Ishikawa (cell line): ENCODE measurements at regions not wholly inside any gene's neighbourhood (a gene's known extent, or its start where the extent isn't known, plus 50 kb on each side); places are given as distances from the start of the nearest gene placed in this dataset.

Experiments
- CEBPB ChIP-seq: IDR thresholded peaks from 2 replicates; pipeline ENCODE4 v1.6.1; 2012
- CREB1 ChIP-seq: IDR thresholded peaks from 2 replicates; pipeline ENCODE4 v1.6.1; 2012; ENCODE audit warnings: low read depth
- EGR1 ChIP-seq: IDR thresholded peaks from 2 replicates; pipeline ENCODE4 v1.6.1; 2012
- EP300 ChIP-seq: IDR thresholded peaks from 2 replicates; pipeline ENCODE4 v1.6.1; 2012; ENCODE audit warnings: borderline replicate concordance
- FOXM1 ChIP-seq: IDR thresholded peaks from 2 replicates; pipeline ENCODE4 v1.6.1; 2012; ENCODE audit warnings: low read depth, borderline replicate concordance
- NFIC ChIP-seq: IDR thresholded peaks from 2 replicates; pipeline ENCODE4 v1.6.1; 2012
- RAD21 ChIP-seq: IDR thresholded peaks from 2 replicates; pipeline ENCODE4 v1.6.1; 2012; ENCODE audit warnings: low read depth
- REST ChIP-seq: IDR thresholded peaks from 2 replicates; pipeline ENCODE4 v1.6.1; 2012; ENCODE audit warnings: low read depth, mild to moderate bottlenecking
- TAF1 ChIP-seq: IDR thresholded peaks from 2 replicates; pipeline ENCODE4 v1.6.1; 2012; ENCODE audit warnings: low read depth, mild to moderate bottlenecking
- TCF12 ChIP-seq: IDR thresholded peaks from 2 replicates; pipeline ENCODE4 v1.6.1; 2012; ENCODE audit warnings: low read depth
- TEAD4 ChIP-seq: IDR thresholded peaks from 2 replicates; pipeline ENCODE4 v1.6.1; 2012
- YY1 ChIP-seq: IDR thresholded peaks from 2 replicates; pipeline ENCODE4 v1.6.1; 2012; ENCODE audit warnings: low read depth
- ZBTB7A ChIP-seq: IDR thresholded peaks from 2 replicates; pipeline ENCODE4 v1.6.1; 2012; ENCODE audit warnings: low read depth
- TF ChIP-seq, protein P1 (sequence below): IDR thresholded peaks from 2 replicates; pipeline ENCODE4 v1.6.1; 2012
- TF ChIP-seq, protein P2 (sequence below): IDR thresholded peaks from 2 replicates; pipeline ENCODE4 v1.6.1; 2012

GRCh38 chr1:68800182-68800581 is 303.3 kb upstream of the DEPDC1 start:
- TF ChIP-seq RAD21, result no peak
- TF ChIP-seq, protein P1, sequence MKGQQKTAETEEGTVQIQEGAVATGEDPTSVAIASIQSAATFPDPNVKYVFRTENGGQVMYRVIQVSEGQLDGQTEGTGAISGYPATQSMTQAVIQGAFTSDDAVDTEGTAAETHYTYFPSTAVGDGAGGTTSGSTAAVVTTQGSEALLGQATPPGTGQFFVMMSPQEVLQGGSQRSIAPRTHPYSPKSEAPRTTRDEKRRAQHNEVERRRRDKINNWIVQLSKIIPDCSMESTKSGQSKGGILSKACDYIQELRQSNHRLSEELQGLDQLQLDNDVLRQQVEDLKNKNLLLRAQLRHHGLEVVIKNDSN, result no peak
- no peak for TF ChIP-seq ZBTB7A
- no peak for TF ChIP-seq CEBPB
- TF ChIP-seq REST, result no peak
- TF ChIP-seq, protein P2, sequence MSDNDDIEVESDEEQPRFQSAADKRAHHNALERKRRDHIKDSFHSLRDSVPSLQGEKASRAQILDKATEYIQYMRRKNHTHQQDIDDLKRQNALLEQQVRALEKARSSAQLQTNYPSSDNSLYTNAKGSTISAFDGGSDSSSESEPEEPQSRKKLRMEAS, result no peak
- TF ChIP-seq CREB1, result no peak
- TF ChIP-seq YY1, result no peak
- no peak for TF ChIP-seq TEAD4
- no peak for TF ChIP-seq TCF12
- no peak for TF ChIP-seq FOXM1
- no peak for TF ChIP-seq EP300
- TF ChIP-seq EGR1, result no peak
- no peak for TF ChIP-seq NFIC
- no peak for TF ChIP-seq TAF1

- no peak for TF ChIP-seq REST
- TF ChIP-seq CREB1, result no peak
- TF ChIP-seq TAF1, result no peak
- TF ChIP-seq ZBTB7A, result no peak
- TF ChIP-seq, protein P1, result no peak
- TF ChIP-seq TEAD4, result no peak
- TF ChIP-seq RAD21, result no peak
- TF ChIP-seq EP300, result no peak
- no peak for TF ChIP-seq EGR1
- no peak for TF ChIP-seq YY1
- TF ChIP-seq, protein P2, result no peak
- no peak for TF ChIP-seq CEBPB
- TF ChIP-seq FOXM1, result no peak
- no peak for TF ChIP-seq NFIC
These were observed 304.6 kb upstream of the DEPDC1 start for GRCh38 chr1:68801440-68801839.

DNA sequence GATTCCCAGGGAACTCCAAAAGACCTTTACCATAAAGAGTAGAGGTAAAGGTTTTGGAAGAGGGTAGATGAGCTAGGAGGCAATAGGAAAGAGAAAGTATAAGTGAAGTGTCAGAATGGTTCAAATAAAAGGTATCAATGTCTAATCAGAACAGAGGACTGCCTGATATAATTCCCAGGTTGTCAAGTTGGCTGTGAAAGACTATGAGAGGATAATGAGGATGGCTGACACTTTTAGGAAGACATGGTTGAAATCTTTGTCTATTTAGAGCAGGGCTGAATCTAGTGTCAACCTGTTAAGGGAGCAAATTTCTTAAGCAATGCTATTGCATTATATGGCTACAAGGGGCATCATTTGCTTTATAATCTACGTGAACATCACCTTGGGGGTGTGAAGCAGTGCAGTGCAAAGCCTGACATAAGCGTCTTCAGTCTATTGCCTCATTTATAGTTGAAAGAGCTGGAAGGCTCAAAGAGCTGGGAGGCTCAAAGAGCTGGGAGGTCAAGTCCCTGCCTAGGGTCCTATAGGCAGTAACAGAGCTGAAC is 308.3 kb upstream of the DEPDC1 start:
- TF ChIP-seq RAD21, result no peak
- TF ChIP-seq REST, result no peak
- no peak for TF ChIP-seq FOXM1
- TF ChIP-seq TEAD4, result no peak
- TF ChIP-seq EP300, result no peak
- TF ChIP-seq CEBPB, result no peak
- no peak for TF ChIP-seq TCF12
- TF ChIP-seq EGR1, result no peak
- TF ChIP-seq, protein P2, result no peak
- no peak for TF ChIP-seq NFIC
- TF ChIP-seq, protein P1, result no peak
- TF ChIP-seq CREB1, result no peak
- no peak for TF ChIP-seq ZBTB7A
- no peak for TF ChIP-seq TAF1
- TF ChIP-seq YY1, result no peak

DNA sequence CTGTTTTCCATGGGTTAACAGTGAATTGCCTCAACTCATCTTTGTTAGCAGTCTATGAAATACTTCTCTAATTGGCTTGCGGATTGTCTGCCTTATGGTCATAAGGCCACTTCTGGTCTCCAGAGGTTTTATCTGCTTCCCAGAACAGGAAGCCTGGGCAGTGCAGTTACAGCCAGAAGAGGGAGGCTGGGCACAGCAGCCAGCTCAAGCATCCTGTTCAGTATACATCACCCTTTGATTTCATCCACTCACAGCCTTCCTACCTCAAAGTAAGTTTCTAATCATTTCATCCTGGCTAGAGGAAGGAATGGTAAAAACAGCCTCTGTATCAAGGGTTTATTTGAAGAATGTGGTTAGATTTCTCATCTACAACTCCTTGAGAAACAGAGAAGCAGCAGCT is 311.5 kb upstream of the DEPDC1 start:
- TF ChIP-seq FOXM1 (no peak), REST (no peak), RAD21 (no peak), EGR1 (no peak), YY1 (no peak), NFIC (no peak), TAF1 (no peak), TEAD4 (no peak), ZBTB7A (no peak)
